ENCODE measurements at regions not wholly inside any gene's neighbourhood (a gene's known extent, or its start where the extent isn't known, plus 50 kb on each side); places are given as distances from the start of the nearest gene placed in this dataset.

- TF ChIP-seq, protein P1, sequence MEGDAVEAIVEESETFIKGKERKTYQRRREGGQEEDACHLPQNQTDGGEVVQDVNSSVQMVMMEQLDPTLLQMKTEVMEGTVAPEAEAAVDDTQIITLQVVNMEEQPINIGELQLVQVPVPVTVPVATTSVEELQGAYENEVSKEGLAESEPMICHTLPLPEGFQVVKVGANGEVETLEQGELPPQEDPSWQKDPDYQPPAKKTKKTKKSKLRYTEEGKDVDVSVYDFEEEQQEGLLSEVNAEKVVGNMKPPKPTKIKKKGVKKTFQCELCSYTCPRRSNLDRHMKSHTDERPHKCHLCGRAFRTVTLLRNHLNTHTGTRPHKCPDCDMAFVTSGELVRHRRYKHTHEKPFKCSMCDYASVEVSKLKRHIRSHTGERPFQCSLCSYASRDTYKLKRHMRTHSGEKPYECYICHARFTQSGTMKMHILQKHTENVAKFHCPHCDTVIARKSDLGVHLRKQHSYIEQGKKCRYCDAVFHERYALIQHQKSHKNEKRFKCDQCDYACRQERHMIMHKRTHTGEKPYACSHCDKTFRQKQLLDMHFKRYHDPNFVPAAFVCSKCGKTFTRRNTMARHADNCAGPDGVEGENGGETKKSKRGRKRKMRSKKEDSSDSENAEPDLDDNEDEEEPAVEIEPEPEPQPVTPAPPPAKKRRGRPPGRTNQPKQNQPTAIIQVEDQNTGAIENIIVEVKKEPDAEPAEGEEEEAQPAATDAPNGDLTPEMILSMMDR (IDR thresholded peaks at IDR 0.05; ENCODE audit: insufficient read depth, low read length, poor library complexity, severe bottlenecking): no peak
- no peak for TF ChIP-seq EZH2phosphoT487 (conservative IDR thresholded peaks at IDR 0.05; ENCODE audit: low read length)
Observed at GRCh38 chr7:19376538-19376937, 231.3 kb upstream of the FERD3L start.
